GM12878 (cell line): ENCODE measurements at regions not wholly inside any gene's neighbourhood (a gene's known extent, or its start where the extent isn't known, plus 50 kb on each side); places are given as distances from the start of the nearest gene placed in this dataset.

ENCODE experiments used
- ATAC-seq: fragments of 200-7000 bp; cut with Tn5 transposase; 3 replicates; pipeline ENCODE4 v1.9.1; 2020; ENCODE audit warnings: mild to moderate bottlenecking, moderate library complexity
- BruUV-seq: library from RNA; stranded (reverse); fragments of 400-500 nt; replicated peaks from 2 replicates; lab custom pipeline; 2021; lab: Mats Ljungman, UMichigan
- CTCF ChIA-PET: fragments of 300-600 bp; sonication (Branson Sonifier 250); formaldehyde crosslinking; extraction: SDS; loops from one replicate; lab custom pipeline; 2021; ENCODE audit warnings: inconsistent platforms; lab: Yijun Ruan, JAX
- POLR2A ChIA-PET: fragments of 350-600 bp; formaldehyde crosslinking; extraction: SDS; loops from one replicate; lab custom pipeline; 2021; ENCODE audit warnings: inconsistent platforms; lab: Charles Lee
- RAD21 ChIA-PET: fragments of 300-600 bp; sonication (Branson Sonifier 250); formaldehyde crosslinking; loops from one replicate; lab custom pipeline; 2023; ENCODE audit warnings: antibody characterized with exemption; ENCODE audit not compliant: unreplicated experiment; lab: Charles Lee
- SMC1A ChIA-PET: fragments of 300-600 bp; sonication (Branson Sonifier 250); formaldehyde crosslinking; loops from one replicate; lab custom pipeline; 2023; ENCODE audit not compliant: unreplicated experiment, uncharacterized antibody; lab: Charles Lee
- DNase-seq: peaks from one replicate; pipeline ENCODE4 v3.0.0-alpha.2; 2011; ENCODE audit warnings: low read depth, low spot score
- FAIRE-seq: peaks from 3 replicates; lab custom pipeline; 2011; peaks lifted over from hg19 to GRCh38; lab: Jason Lieb, UNC
- H2AFZ ChIP-seq: 2 replicates; pipeline ENCODE4 v1.6.0; 2011; ENCODE audit warnings: low read depth, low read length, control low read depth; ENCODE audit not compliant: control insufficient read depth
- H3K27ac ChIP-seq: 2 replicates; pipeline ENCODE4 v1.5.1; 2011; ENCODE audit warnings: control low read depth; ENCODE audit not compliant: control insufficient read depth, insufficient read depth
- H3K27me3 ChIP-seq, 2 experiments: replicated peaks in 1 of 2; 2 replicates each; pipeline versions ENCODE4 v1.6.0 to v1.6.1; 2011; ENCODE audit warnings: low read length in 1 of 2; ENCODE audit not compliant: control insufficient read depth in 2 of 2, insufficient read depth in 2 of 2
- H3K36me3 ChIP-seq, 2 experiments: 2 replicates each; pipeline ENCODE4 v1.5.1; 2011; ENCODE audit warnings: low read length in 1 of 2; ENCODE audit not compliant: control insufficient read depth in 2 of 2, insufficient read depth in 2 of 2
- H3K4me1 ChIP-seq: 2 replicates; pipeline ENCODE4 v1.6.1; 2011; ENCODE audit warnings: mild to moderate bottlenecking, low read length, moderate library complexity, mixed read lengths; ENCODE audit not compliant: control insufficient read depth, insufficient read depth
- H3K4me2 ChIP-seq: 2 replicates; pipeline ENCODE4 v1.6.0; 2011; ENCODE audit warnings: control low read depth; ENCODE audit not compliant: control insufficient read depth, insufficient read depth
- H3K4me3 ChIP-seq: fragments of 200-600 bp; sonication (generic); 2 replicates; pipeline ENCODE4 v1.5.1; 2016
- H3K79me2 ChIP-seq: 2 replicates; pipeline ENCODE4 v1.6.0; 2011; ENCODE audit warnings: low read length; ENCODE audit not compliant: control insufficient read depth, insufficient read depth
- H3K9ac ChIP-seq: 2 replicates; pipeline ENCODE4 v1.8.0; 2011; ENCODE audit warnings: low read length, control low read depth, mixed read lengths; ENCODE audit not compliant: control insufficient read depth, insufficient read depth
- H3K9me3 ChIP-seq: replicated peaks from 3 replicates; pipeline ENCODE4 v1.5.1; 2011; ENCODE audit warnings: mild to moderate bottlenecking, low read length; ENCODE audit not compliant: control insufficient read depth, insufficient read depth
- H4K20me1 ChIP-seq: 2 replicates; pipeline ENCODE4 v1.6.0; 2011; ENCODE audit not compliant: control insufficient read depth, insufficient read depth
- BRCA1 ChIP-seq: IDR thresholded peaks from 2 replicates; pipeline ENCODE4 v1.6.1; 2011; ENCODE audit warnings: low read depth, low read length, improper control_type of control experiment
- CBFB ChIP-seq: IDR thresholded peaks from 2 replicates; pipeline ENCODE4 v1.6.1; 2016; ENCODE audit warnings: antibody characterized with exemption, low read depth
- CHD1 ChIP-seq: IDR thresholded peaks from 2 replicates; pipeline ENCODE4 v1.6.1; 2012; ENCODE audit warnings: low read depth, low read length, improper control_type of control experiment
- CHD2 ChIP-seq: IDR thresholded peaks from 2 replicates; pipeline ENCODE4 v1.6.1; 2011; ENCODE audit warnings: low read depth, low read length, improper control_type of control experiment, borderline replicate concordance
- EGR1 ChIP-seq, 2 experiments: IDR thresholded peaks; 1 replicate in 1 of 2; 2 replicates in 1 of 2; pipeline ENCODE4 v1.6.1; 2011 to 2012; ENCODE audit warnings: low read depth in 2 of 2, low read length in 2 of 2, borderline replicate concordance in 1 of 2, mild to moderate bottlenecking in 1 of 2, moderate library complexity in 1 of 2
- MXI1 ChIP-seq: fragments of 150-350 bp; IDR thresholded peaks from 2 replicates; pipeline ENCODE4 v1.6.1; 2011; ENCODE audit warnings: low read depth, mild to moderate bottlenecking, inconsistent platforms, low read length, improper control_type of control experiment
- MYC ChIP-seq: IDR thresholded peaks from 2 replicates; pipeline ENCODE4 v1.6.1; 2011; ENCODE audit warnings: mild to moderate bottlenecking, low read length, moderate library complexity, inconsistent platforms; ENCODE audit not compliant: insufficient read depth, insufficient replicate concordance, insufficient read length, severe bottlenecking
- NFXL1 ChIP-seq: fragments of 450-650 bp; IDR thresholded peaks from 2 replicates; pipeline ENCODE4 v1.6.1; 2017; ENCODE audit warnings: antibody characterized with exemption, mild to moderate bottlenecking, borderline replicate concordance
- POU2F2 ChIP-seq: IDR thresholded peaks from 3 replicates; pipeline ENCODE4 v1.6.1; 2011; ENCODE audit warnings: low read depth, mild to moderate bottlenecking, low read length, borderline replicate concordance
- RELA ChIP-seq: fragments of 450-650 bp; IDR thresholded peaks from 2 replicates; pipeline ENCODE4 v1.8.0; 2014; ENCODE audit warnings: borderline replicate concordance; ENCODE audit not compliant: partially characterized antibody
- SMAD1 ChIP-seq: fragments of 450-650 bp; IDR thresholded peaks from 2 replicates; pipeline ENCODE4 v1.6.1; 2018; ENCODE audit warnings: mild to moderate bottlenecking, low read depth; ENCODE audit not compliant: partially characterized antibody
- TCF3 ChIP-seq: IDR thresholded peaks from 2 replicates; pipeline ENCODE4 v1.6.1; 2012; ENCODE audit warnings: low read depth, mild to moderate bottlenecking, low read length, borderline replicate concordance; ENCODE audit not compliant: insufficient read depth
- in situ Hi-C: fragments of 300-500 bp; cut with MboI; formaldehyde crosslinking; loops from 9 replicates; pipeline ENCODE4 v1.14.3; 2018; ENCODE audit warnings: mixed read lengths
- intact Hi-C: fragments of 100-400 bp; cut with micrococcal nuclease; formaldehyde crosslinking; loops from one replicate; pipeline ENCODE4 v1.14.2; 2022; ENCODE audit not compliant: unreplicated experiment
- TF ChIP-seq, protein P1 (sequence below): IDR thresholded peaks from 2 replicates; pipeline ENCODE4 v1.6.1; 2012; ENCODE audit warnings: low read depth, low read length, improper control_type of control experiment
- TF ChIP-seq, protein P2 (sequence below): fragments of 450-650 bp; formaldehyde crosslinking; IDR thresholded peaks from 2 replicates; pipeline ENCODE4 v1.4.0; 2022; ENCODE audit warnings: mild to moderate bottlenecking, moderate library complexity
- TF ChIP-seq, protein P3 (sequence below): IDR thresholded peaks from 2 replicates; pipeline ENCODE4 v1.6.1; 2011; ENCODE audit warnings: borderline replicate concordance, low read depth, mild to moderate bottlenecking, moderate library complexity, low read length; ENCODE audit not compliant: insufficient read depth, poor library complexity, severe bottlenecking
- TF ChIP-seq, protein P4 (sequence below): IDR thresholded peaks from 2 replicates; pipeline ENCODE4 v1.6.1; 2012; ENCODE audit warnings: mild to moderate bottlenecking, low read depth, low read length

DNA sequence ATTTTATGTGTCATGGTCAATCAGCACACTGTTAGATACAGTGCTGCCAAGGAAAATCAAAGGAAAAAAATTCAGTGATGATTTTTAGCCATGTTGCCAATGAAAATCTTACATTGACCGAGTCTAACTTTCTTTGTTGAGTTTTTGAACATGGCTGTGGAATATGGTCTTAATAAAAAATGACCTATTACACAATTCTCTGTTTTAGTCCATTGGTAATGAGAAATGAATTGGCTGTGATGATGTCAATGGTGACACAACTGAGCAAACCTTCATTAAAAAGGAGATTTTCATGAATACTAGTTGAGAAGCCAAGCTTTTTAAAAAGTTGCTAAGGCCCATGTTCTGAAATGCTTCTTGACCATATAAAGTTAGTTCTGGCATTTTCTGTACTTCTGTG lies 225.9 kb upstream of the GYPA start (continued):
- TF ChIP-seq RELA = no peak
- no peak for TF ChIP-seq BRCA1
- TF ChIP-seq, protein P1, sequence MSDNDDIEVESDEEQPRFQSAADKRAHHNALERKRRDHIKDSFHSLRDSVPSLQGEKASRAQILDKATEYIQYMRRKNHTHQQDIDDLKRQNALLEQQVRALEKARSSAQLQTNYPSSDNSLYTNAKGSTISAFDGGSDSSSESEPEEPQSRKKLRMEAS = no peak

DNA sequence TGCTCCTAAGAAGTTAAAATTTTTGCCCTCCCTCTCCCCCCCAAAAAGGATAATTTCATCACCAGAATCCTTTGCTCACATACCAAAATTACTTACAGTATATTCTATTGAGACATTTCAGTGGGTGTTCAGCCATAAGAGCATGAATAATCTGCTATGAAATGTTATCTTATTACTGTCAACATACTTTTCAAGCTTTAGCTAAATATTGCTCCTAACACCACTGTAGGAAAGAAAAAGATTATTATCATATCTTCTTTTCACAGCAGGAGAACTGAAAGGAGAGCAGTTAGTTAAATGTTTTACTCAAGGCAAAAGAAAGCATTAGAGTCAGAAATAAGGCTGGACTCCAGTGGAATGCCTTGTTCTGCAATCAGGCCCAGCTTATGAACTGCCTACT lies 231.0 kb upstream of the GYPA start:
- FAIRE-seq (no peak), DNase-seq (no peak), ATAC-seq (no peak)
- H3K79me2 ChIP-seq = no peaks in the 10 kb centered on the region
- H3K4me1 ChIP-seq = no peaks in the 10 kb centered on the region
- no peak overlapping the region for H3K9ac ChIP-seq
- H3K36me3 ChIP-seq = no peaks in the 10 kb centered on the region
- H3K27ac ChIP-seq = no peak overlapping the region
- H3K4me3 ChIP-seq = no peak overlapping the region
- RAD21 ChIA-PET = no interaction called here
- H3K9me3 ChIP-seq = no peaks in the 10 kb centered on the region
- H2AFZ ChIP-seq = no peak overlapping the region
- in situ Hi-C loops (no loop called here), intact Hi-C loops (no loop called here)
- no peak overlapping the region for H3K4me2 ChIP-seq
- H3K27me3 ChIP-seq = no peaks in the 10 kb centered on the region
- POLR2A ChIA-PET = no interaction called here
- SMC1A ChIA-PET = no interaction called here
- CTCF ChIA-PET = no interaction called here
- H4K20me1 ChIP-seq = no peaks in the 10 kb centered on the region
- no TSS peak for BruUV-seq
- TF ChIP-seq NFXL1 = no peak
- no peak for TF ChIP-seq POU2F2
- TF ChIP-seq, protein P2, sequence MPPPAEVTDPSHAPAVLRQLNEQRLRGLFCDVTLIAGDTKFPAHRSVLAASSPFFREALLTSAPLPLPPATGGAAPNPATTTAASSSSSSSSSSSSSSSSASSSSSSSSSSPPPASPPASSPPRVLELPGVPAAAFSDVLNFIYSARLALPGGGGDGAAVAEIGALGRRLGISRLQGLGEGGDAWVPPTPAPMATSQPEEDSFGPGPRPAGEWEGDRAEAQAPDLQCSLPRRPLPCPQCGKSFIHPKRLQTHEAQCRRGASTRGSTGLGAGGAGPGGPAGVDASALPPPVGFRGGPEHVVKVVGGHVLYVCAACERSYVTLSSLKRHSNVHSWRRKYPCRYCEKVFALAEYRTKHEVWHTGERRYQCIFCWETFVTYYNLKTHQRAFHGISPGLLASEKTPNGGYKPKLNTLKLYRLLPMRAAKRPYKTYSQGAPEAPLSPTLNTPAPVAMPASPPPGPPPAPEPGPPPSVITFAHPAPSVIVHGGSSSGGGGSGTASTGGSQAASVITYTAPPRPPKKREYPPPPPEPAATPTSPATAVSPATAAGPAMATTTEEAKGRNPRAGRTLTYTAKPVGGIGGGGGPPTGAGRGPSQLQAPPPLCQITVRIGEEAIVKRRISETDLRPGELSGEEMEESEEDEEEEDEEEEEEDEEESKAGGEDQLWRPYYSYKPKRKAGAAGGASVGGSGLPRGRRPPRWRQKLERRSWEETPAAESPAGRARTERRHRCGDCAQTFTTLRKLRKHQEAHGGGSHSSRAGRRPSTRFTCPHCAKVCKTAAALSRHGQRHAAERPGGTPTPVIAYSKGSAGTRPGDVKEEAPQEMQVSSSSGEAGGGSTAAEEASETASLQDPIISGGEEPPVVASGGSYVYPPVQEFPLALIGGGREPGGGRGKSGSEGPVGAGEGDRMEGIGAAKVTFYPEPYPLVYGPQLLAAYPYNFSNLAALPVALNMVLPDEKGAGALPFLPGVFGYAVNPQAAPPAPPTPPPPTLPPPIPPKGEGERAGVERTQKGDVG (CRISPR knock-in tag) = no peak
- TF ChIP-seq SMAD1 = no peak
- TF ChIP-seq, protein P3, sequence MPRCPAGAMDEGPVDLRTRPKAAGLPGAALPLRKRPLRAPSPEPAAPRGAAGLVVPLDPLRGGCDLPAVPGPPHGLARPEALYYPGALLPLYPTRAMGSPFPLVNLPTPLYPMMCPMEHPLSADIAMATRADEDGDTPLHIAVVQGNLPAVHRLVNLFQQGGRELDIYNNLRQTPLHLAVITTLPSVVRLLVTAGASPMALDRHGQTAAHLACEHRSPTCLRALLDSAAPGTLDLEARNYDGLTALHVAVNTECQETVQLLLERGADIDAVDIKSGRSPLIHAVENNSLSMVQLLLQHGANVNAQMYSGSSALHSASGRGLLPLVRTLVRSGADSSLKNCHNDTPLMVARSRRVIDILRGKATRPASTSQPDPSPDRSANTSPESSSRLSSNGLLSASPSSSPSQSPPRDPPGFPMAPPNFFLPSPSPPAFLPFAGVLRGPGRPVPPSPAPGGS = no peak
- TF ChIP-seq CBFB = no peak
- TF ChIP-seq CHD1 = no peak
- no peak for TF ChIP-seq TCF3
- no peak for TF ChIP-seq MYC
- no peak for TF ChIP-seq MXI1
- no peak for TF ChIP-seq CHD2
- TF ChIP-seq, protein P4, sequence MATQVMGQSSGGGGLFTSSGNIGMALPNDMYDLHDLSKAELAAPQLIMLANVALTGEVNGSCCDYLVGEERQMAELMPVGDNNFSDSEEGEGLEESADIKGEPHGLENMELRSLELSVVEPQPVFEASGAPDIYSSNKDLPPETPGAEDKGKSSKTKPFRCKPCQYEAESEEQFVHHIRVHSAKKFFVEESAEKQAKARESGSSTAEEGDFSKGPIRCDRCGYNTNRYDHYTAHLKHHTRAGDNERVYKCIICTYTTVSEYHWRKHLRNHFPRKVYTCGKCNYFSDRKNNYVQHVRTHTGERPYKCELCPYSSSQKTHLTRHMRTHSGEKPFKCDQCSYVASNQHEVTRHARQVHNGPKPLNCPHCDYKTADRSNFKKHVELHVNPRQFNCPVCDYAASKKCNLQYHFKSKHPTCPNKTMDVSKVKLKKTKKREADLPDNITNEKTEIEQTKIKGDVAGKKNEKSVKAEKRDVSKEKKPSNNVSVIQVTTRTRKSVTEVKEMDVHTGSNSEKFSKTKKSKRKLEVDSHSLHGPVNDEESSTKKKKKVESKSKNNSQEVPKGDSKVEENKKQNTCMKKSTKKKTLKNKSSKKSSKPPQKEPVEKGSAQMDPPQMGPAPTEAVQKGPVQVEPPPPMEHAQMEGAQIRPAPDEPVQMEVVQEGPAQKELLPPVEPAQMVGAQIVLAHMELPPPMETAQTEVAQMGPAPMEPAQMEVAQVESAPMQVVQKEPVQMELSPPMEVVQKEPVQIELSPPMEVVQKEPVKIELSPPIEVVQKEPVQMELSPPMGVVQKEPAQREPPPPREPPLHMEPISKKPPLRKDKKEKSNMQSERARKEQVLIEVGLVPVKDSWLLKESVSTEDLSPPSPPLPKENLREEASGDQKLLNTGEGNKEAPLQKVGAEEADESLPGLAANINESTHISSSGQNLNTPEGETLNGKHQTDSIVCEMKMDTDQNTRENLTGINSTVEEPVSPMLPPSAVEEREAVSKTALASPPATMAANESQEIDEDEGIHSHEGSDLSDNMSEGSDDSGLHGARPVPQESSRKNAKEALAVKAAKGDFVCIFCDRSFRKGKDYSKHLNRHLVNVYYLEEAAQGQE = no peak
- TF ChIP-seq EGR1 (IDR thresholded peaks at IDR 0.05; ENCODE audit: borderline replicate concordance in 1 of 2, low read depth in 2 of 2, low read length in 2 of 2) = no peak
